SK-N-SH (cell line): ENCODE measurements at regions not wholly inside any gene's neighbourhood (a gene's known extent, or its start where the extent isn't known, plus 50 kb on each side); places are given as distances from the start of the nearest gene placed in this dataset.
A peak's percentile ranks its signal among the peaks of the same experiment; 100 is the strongest.

ENCODE experiments used
- CTCF ChIA-PET: fragments of 300-600, 350-600 bp; formaldehyde crosslinking; extraction: SDS; loops from one replicate; lab custom pipeline; 2021; lab: Yijun Ruan, JAX
- POLR2A ChIA-PET: fragments of 350-600 bp; sonication (Branson Sonifier 250); formaldehyde crosslinking; extraction: SDS; loops from one replicate; lab custom pipeline; 2020; ENCODE audit warnings: antibody characterized with exemption, inconsistent platforms; lab: Yijun Ruan, JAX
- DNase-seq: peaks from one replicate; pipeline ENCODE4 v3.0.0; 2012
- H2AFZ ChIP-seq: fragments of 200-600 bp; sonication (generic); 2 replicates; pipeline ENCODE4 v1.8.1; 2016; ENCODE audit warnings: antibody characterized with exemption, mild to moderate bottlenecking, low read depth
- H3F3A ChIP-seq: fragments of 200-600 bp; sonication (generic); replicated peaks from 2 replicates; pipeline ENCODE3; 2016; ENCODE audit warnings: antibody characterized with exemption, mild to moderate bottlenecking; ENCODE audit not compliant: insufficient read depth
- H3K27ac ChIP-seq, 2 experiments: fragments of 200-500 bp in 1 of 2; fragments of 200-600 bp in 1 of 2; sonication (Bioruptor generic) in 1 of 2; sonication (generic), shearing (Covaris generic) in 1 of 2; 2 replicates each; pipeline versions ENCODE4 v1.5.1 to v1.6.1; 2014 to 2016; ENCODE audit warnings: low read depth in 2 of 2, inconsistent platforms in 1 of 2, low read length in 1 of 2, mild to moderate bottlenecking in 1 of 2, mixed read lengths in 1 of 2
- H3K27me3 ChIP-seq: fragments of 200-600 bp; sonication (generic), shearing (Covaris generic); 2 replicates; pipeline ENCODE4 v1.6.1; 2016; ENCODE audit warnings: mixed run types; ENCODE audit not compliant: insufficient read depth
- H3K36me3 ChIP-seq, 2 experiments: fragments of 200-500 bp in 1 of 2; fragments of 200-600 bp in 1 of 2; sonication (Bioruptor generic) in 1 of 2; sonication (generic) in 1 of 2; replicated peaks in 1 of 2; 2 replicates each; pipeline versions ENCODE3 to v1.5.1; 2014 to 2016; ENCODE audit warnings: low read length in 1 of 2, mild to moderate bottlenecking in 1 of 2; ENCODE audit not compliant: insufficient read depth in 2 of 2, control insufficient read depth in 1 of 2
- H3K4me1 ChIP-seq, 2 experiments: fragments of 200-500 bp in 1 of 2; fragments of 200-600 bp in 1 of 2; sonication (Bioruptor generic) in 1 of 2; sonication (generic), shearing (Covaris generic) in 1 of 2; 2 replicates each; pipeline versions ENCODE4 v1.5.1 to v1.6.1; 2014 to 2016; ENCODE audit warnings: low read depth in 1 of 2, low read length in 1 of 2, mixed run types in 1 of 2; ENCODE audit not compliant: insufficient read depth in 2 of 2, control insufficient read depth in 1 of 2
- H3K4me2 ChIP-seq: fragments of 200-600 bp; sonication (generic), shearing (Covaris generic); 2 replicates; pipeline ENCODE4 v1.6.1; 2017; ENCODE audit warnings: mixed run types
- H3K4me3 ChIP-seq, 2 experiments: fragments of 200-500 bp in 1 of 2; fragments of 200-600 bp in 1 of 2; sonication (Bioruptor generic) in 1 of 2; sonication (generic), shearing (Covaris generic) in 1 of 2; 2 replicates each; pipeline versions ENCODE4 v1.5.1 to v1.8.1; 2014 to 2016; ENCODE audit warnings: low read depth in 2 of 2, inconsistent platforms in 1 of 2, low read length in 1 of 2, mild to moderate bottlenecking in 1 of 2, mixed read lengths in 1 of 2, moderate library complexity in 1 of 2
- H3K79me2 ChIP-seq: fragments of 200-600 bp; sonication (generic); 2 replicates; pipeline ENCODE4 v1.8.1; 2017; ENCODE audit warnings: mild to moderate bottlenecking; ENCODE audit not compliant: insufficient read depth
- H3K9ac ChIP-seq: fragments of 200-600 bp; sonication (generic); 2 replicates; pipeline ENCODE4 v1.6.1; 2017; ENCODE audit warnings: mixed run types
- H3K9me2 ChIP-seq: fragments of 200-600 bp; sonication (generic); 2 replicates; pipeline ENCODE4 v1.6.1; 2017; ENCODE audit warnings: mixed run types
- H3K9me3 ChIP-seq: fragments of 200-600 bp; sonication (generic); 2 replicates; pipeline ENCODE4 v1.6.1; 2017; ENCODE audit warnings: mixed run types, mild to moderate bottlenecking, moderate library complexity
- H4K20me1 ChIP-seq: fragments of 200-600 bp; sonication (generic); 2 replicates; pipeline ENCODE4 v1.6.1; 2017; ENCODE audit warnings: mild to moderate bottlenecking, mixed run types; ENCODE audit not compliant: insufficient read depth
- FOXJ3 ChIP-seq: sonication (generic); formaldehyde crosslinking; IDR thresholded peaks from 2 replicates; pipeline ENCODE4 v1.5.1; 2020; ENCODE audit warnings: mild to moderate bottlenecking, missing genetic modification reagents
- GABPA ChIP-seq: IDR thresholded peaks from 2 replicates; pipeline ENCODE4 v1.4.0; 2012; ENCODE audit warnings: low read depth, mild to moderate bottlenecking
- JUND ChIP-seq: IDR thresholded peaks from 2 replicates; pipeline ENCODE4 v1.4.0; 2012
- NFIC ChIP-seq: IDR thresholded peaks from 2 replicates; pipeline ENCODE4 v1.4.0; 2012; ENCODE audit warnings: borderline replicate concordance
- NRF1 ChIP-seq: IDR thresholded peaks from 2 replicates; pipeline ENCODE4 v1.6.1; 2012; ENCODE audit warnings: low read depth, mild to moderate bottlenecking, low read length
- POLR2AphosphoS5 ChIP-seq: IDR thresholded peaks from 2 replicates; pipeline ENCODE4 v1.6.1; 2012; ENCODE audit warnings: low read depth, low read length
- RAD21 ChIP-seq: IDR thresholded peaks from 2 replicates; pipeline ENCODE4 v1.6.1; 2012; ENCODE audit warnings: mild to moderate bottlenecking, low read length
- RFX5 ChIP-seq: IDR thresholded peaks from 2 replicates; pipeline ENCODE4 v1.6.1; 2012; ENCODE audit warnings: mild to moderate bottlenecking, improper control_type of control experiment, low read length
- TCF12 ChIP-seq: IDR thresholded peaks from 2 replicates; pipeline ENCODE4 v1.4.0; 2012
- TEAD4 ChIP-seq: IDR thresholded peaks from 2 replicates; pipeline ENCODE4 v1.4.0; 2012; ENCODE audit warnings: mild to moderate bottlenecking, borderline replicate concordance; ENCODE audit not compliant: insufficient read depth
- TF ChIP-seq, protein P1 (sequence below): IDR thresholded peaks from 2 replicates; pipeline ENCODE4 v1.6.1; 2012; ENCODE audit warnings: mild to moderate bottlenecking, low read depth, low read length, moderate library complexity
- TF ChIP-seq, protein P2 (sequence below): IDR thresholded peaks from 2 replicates; pipeline ENCODE4 v1.4.0; 2012; ENCODE audit warnings: low read depth
- TF ChIP-seq, protein P3 (sequence below): fragments of 200-600 bp; sonication (generic); IDR thresholded peaks from 2 replicates; pipeline ENCODE4 v1.6.1; 2017; ENCODE audit warnings: antibody characterized with exemption, mild to moderate bottlenecking, moderate library complexity
- TF ChIP-seq, protein P4 (sequence below): IDR thresholded peaks from 2 replicates; pipeline ENCODE4 v1.4.0; 2012; ENCODE audit warnings: low read depth, borderline replicate concordance

DNA sequence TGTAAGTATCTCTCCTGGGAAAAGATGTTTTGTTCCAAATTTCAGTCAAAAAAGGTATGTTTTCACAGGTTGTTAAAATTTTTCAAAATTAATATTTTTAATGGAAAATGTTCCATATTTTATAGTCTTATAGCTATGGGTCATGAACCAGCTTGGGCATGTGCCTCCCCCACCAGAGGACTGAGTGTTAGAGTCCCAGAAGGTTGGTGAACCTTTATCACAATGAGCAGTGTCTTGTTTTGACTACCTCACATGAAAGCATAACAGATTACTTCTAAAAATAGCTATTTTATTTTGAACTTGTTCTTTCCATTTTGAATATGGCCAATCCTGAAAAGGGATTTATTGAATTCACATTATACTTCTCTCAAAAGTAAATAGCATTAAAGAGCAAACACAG, 112.5 kb upstream of the TSC22D1 start:
- peak overlapping the region in 1 of 2 experiments; percentile 40; a peak in 1 of 4 replicates for H3K27ac ChIP-seq
- CTCF ChIA-PET: interaction anchor here (1.3 kb wide), 1 partner anchor 11 kb away, joined by 3 read pairs; no protein-coding TSS in a partner anchor
- no peak for DNase-seq
- no peaks in the 10 kb centered on the region for H3K79me2 ChIP-seq
- H4K20me1 ChIP-seq: no peaks in the 10 kb centered on the region
- H3K4me1 ChIP-seq: peaks cover 4 to 7% of the 10 kb centered on the region in 2 experiments; a peak in 1 of 4 replicates
- H3K4me3 ChIP-seq: no peak overlapping the region
- POLR2A ChIA-PET: no interaction called here
- H3K9me2 ChIP-seq: no peaks in the 10 kb centered on the region
- no peaks in the 10 kb centered on the region for H3K36me3 ChIP-seq
- H2AFZ ChIP-seq: no peak overlapping the region
- H3K27me3 ChIP-seq: no peaks in the 10 kb centered on the region
- H3K9ac ChIP-seq: no peak overlapping the region
- H3F3A ChIP-seq: no peaks in the 10 kb centered on the region
- no peaks in the 10 kb centered on the region for H3K9me3 ChIP-seq
- TF ChIP-seq, protein P1, sequence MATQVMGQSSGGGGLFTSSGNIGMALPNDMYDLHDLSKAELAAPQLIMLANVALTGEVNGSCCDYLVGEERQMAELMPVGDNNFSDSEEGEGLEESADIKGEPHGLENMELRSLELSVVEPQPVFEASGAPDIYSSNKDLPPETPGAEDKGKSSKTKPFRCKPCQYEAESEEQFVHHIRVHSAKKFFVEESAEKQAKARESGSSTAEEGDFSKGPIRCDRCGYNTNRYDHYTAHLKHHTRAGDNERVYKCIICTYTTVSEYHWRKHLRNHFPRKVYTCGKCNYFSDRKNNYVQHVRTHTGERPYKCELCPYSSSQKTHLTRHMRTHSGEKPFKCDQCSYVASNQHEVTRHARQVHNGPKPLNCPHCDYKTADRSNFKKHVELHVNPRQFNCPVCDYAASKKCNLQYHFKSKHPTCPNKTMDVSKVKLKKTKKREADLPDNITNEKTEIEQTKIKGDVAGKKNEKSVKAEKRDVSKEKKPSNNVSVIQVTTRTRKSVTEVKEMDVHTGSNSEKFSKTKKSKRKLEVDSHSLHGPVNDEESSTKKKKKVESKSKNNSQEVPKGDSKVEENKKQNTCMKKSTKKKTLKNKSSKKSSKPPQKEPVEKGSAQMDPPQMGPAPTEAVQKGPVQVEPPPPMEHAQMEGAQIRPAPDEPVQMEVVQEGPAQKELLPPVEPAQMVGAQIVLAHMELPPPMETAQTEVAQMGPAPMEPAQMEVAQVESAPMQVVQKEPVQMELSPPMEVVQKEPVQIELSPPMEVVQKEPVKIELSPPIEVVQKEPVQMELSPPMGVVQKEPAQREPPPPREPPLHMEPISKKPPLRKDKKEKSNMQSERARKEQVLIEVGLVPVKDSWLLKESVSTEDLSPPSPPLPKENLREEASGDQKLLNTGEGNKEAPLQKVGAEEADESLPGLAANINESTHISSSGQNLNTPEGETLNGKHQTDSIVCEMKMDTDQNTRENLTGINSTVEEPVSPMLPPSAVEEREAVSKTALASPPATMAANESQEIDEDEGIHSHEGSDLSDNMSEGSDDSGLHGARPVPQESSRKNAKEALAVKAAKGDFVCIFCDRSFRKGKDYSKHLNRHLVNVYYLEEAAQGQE: no peak
- TF ChIP-seq RFX5 (no peak), POLR2AphosphoS5 (no peak), GABPA (no peak), NFIC (no peak), NRF1 (no peak), TEAD4 (no peak), FOXJ3 (CRISPR knock-in tag) (no peak), TCF12 (no peak), JUND (no peak), RAD21 (no peak)
- TF ChIP-seq, protein P2, sequence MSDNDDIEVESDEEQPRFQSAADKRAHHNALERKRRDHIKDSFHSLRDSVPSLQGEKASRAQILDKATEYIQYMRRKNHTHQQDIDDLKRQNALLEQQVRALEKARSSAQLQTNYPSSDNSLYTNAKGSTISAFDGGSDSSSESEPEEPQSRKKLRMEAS: no peak
- TF ChIP-seq, protein P3, sequence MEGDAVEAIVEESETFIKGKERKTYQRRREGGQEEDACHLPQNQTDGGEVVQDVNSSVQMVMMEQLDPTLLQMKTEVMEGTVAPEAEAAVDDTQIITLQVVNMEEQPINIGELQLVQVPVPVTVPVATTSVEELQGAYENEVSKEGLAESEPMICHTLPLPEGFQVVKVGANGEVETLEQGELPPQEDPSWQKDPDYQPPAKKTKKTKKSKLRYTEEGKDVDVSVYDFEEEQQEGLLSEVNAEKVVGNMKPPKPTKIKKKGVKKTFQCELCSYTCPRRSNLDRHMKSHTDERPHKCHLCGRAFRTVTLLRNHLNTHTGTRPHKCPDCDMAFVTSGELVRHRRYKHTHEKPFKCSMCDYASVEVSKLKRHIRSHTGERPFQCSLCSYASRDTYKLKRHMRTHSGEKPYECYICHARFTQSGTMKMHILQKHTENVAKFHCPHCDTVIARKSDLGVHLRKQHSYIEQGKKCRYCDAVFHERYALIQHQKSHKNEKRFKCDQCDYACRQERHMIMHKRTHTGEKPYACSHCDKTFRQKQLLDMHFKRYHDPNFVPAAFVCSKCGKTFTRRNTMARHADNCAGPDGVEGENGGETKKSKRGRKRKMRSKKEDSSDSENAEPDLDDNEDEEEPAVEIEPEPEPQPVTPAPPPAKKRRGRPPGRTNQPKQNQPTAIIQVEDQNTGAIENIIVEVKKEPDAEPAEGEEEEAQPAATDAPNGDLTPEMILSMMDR: no peak
- TF ChIP-seq, protein P4, sequence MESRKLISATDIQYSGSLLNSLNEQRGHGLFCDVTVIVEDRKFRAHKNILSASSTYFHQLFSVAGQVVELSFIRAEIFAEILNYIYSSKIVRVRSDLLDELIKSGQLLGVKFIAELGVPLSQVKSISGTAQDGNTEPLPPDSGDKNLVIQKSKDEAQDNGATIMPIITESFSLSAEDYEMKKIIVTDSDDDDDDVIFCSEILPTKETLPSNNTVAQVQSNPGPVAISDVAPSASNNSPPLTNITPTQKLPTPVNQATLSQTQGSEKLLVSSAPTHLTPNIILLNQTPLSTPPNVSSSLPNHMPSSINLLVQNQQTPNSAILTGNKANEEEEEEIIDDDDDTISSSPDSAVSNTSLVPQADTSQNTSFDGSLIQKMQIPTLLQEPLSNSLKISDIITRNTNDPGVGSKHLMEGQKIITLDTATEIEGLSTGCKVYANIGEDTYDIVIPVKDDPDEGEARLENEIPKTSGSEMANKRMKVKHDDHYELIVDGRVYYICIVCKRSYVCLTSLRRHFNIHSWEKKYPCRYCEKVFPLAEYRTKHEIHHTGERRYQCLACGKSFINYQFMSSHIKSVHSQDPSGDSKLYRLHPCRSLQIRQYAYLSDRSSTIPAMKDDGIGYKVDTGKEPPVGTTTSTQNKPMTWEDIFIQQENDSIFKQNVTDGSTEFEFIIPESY: no peak
- no peak overlapping the region for H3K4me2 ChIP-seq
